HepG2 (cell line): ENCODE measurements at regions not wholly inside any gene's neighbourhood (a gene's known extent, or its start where the extent isn't known, plus 50 kb on each side); places are given as distances from the start of the nearest gene placed in this dataset.

Experiments
- ATAC-seq: fragments of 200-7000 bp; cut with Tn5 transposase; 3 replicates; pipeline ENCODE4 v1.9.1; 2020; ENCODE audit warnings: mild to moderate bottlenecking, moderate library complexity
- BruUV-seq: library from RNA; stranded (reverse); fragments of 400-500 nt; replicated peaks from 2 replicates; lab custom pipeline; 2021; lab: Mats Ljungman, UMichigan
- CTCF ChIA-PET: fragments of 300-600 bp; formaldehyde crosslinking; extraction: SDS; loops from one replicate; lab custom pipeline; 2021; ENCODE audit warnings: low total read pairs, inconsistent platforms, low intra/inter-chr PET ratio; lab: Yijun Ruan, JAX
- POLR2A ChIA-PET: fragments of 350-600 bp; sonication (Branson Sonifier 250); formaldehyde crosslinking; loops from one replicate; lab custom pipeline; 2020; ENCODE audit warnings: antibody characterized with exemption, inconsistent platforms; lab: Yijun Ruan, JAX
- DNase-seq: peaks from one replicate; pipeline ENCODE4 v3.0.0-alpha.2; 2015; ENCODE audit warnings: low spot score
- FAIRE-seq: peaks from 3 replicates; lab custom pipeline; 2011; peaks lifted over from hg19 to GRCh38; lab: Jason Lieb, UNC
- H2AFZ ChIP-seq: one replicate; pipeline ENCODE4 v1.6.1; 2011; ENCODE audit warnings: low read length, inconsistent platforms
- H3K27ac ChIP-seq: fragments of 300-600 bp; 3 replicates; pipeline ENCODE4 v1.8.0; 2011; ENCODE audit warnings: mixed run types, mild to moderate bottlenecking, mixed read lengths, low read length, inconsistent platforms; ENCODE audit not compliant: insufficient read depth; ENCODE audit errors: extremely low read length
- H3K27me3 ChIP-seq, 2 experiments: fragments of 200-600 bp in 1 of 2; 2 replicates in 1 of 2; 3 replicates in 1 of 2; pipeline versions ENCODE4 v1.6.0 to v1.8.0; 2011; ENCODE audit warnings: low read length in 2 of 2, mild to moderate bottlenecking in 2 of 2, moderate library complexity in 2 of 2, inconsistent platforms in 1 of 2; ENCODE audit not compliant: insufficient read depth in 2 of 2, control insufficient read depth in 1 of 2
- H3K36me3 ChIP-seq, 2 experiments: fragments of 200-600 bp in 1 of 2; replicated peaks in 1 of 2; 2 replicates in 1 of 2; 3 replicates in 1 of 2; pipeline versions ENCODE4 v1.5.1 to v1.8.0; 2011; ENCODE audit warnings: low read length in 2 of 2, inconsistent platforms in 1 of 2; ENCODE audit not compliant: insufficient read depth in 2 of 2, control insufficient read depth in 1 of 2
- H3K4me1 ChIP-seq: 2 replicates; pipeline ENCODE4 v1.5.1; 2012; ENCODE audit warnings: low read length, inconsistent platforms; ENCODE audit not compliant: insufficient read depth
- H3K4me2 ChIP-seq: 2 replicates; pipeline ENCODE4 v1.6.0; 2011; ENCODE audit warnings: low read depth, low read length, inconsistent platforms
- H3K4me3 ChIP-seq, 3 experiments: fragments of 200-600 bp in 1 of 3; sonication (generic), shearing (Covaris generic) in 1 of 3; replicated peaks in 1 of 3; 2 replicates each; pipeline ENCODE4 v1.5.1; 2011 to 2016; ENCODE audit warnings: low read length in 3 of 3, inconsistent platforms in 2 of 3, low read depth in 2 of 3, mild to moderate bottlenecking in 2 of 3, control low read depth in 1 of 3, mixed read lengths in 1 of 3; ENCODE audit not compliant: insufficient read depth in 1 of 3
- H3K79me2 ChIP-seq: one replicate; pipeline ENCODE4 v1.6.1; 2011; ENCODE audit warnings: low read length, inconsistent platforms; ENCODE audit not compliant: insufficient read depth
- H3K9ac ChIP-seq: 2 replicates; pipeline ENCODE4 v1.6.0; 2011; ENCODE audit warnings: mild to moderate bottlenecking, low read depth, low read length, inconsistent platforms; ENCODE audit not compliant: insufficient read depth
- H3K9me3 ChIP-seq: 2 replicates; pipeline ENCODE4 v1.5.1; 2012; ENCODE audit warnings: mild to moderate bottlenecking, low read length
- H4K20me1 ChIP-seq: 2 replicates; pipeline ENCODE4 v1.6.0; 2011; ENCODE audit warnings: inconsistent platforms, mild to moderate bottlenecking, low read length, moderate library complexity; ENCODE audit not compliant: insufficient read depth
- AKNA ChIP-seq: sonication (generic); formaldehyde crosslinking; IDR thresholded peaks from 2 replicates; pipeline ENCODE4 v1.4.0; 2020; ENCODE audit warnings: missing genetic modification reagents, borderline replicate concordance
- CHD2 ChIP-seq: IDR thresholded peaks from 2 replicates; pipeline ENCODE4 v1.6.1; 2011; ENCODE audit warnings: low read depth, low read length, improper control_type of control experiment
- FOXK2 ChIP-seq: fragments of 450-650 bp; IDR thresholded peaks from 2 replicates; pipeline ENCODE4 v1.6.1; 2016
- HES4 ChIP-seq: sonication (generic); formaldehyde crosslinking; IDR thresholded peaks from 2 replicates; pipeline ENCODE4 v1.9.0; 2021; ENCODE audit warnings: mild to moderate bottlenecking, missing genetic modification reagents, borderline replicate concordance
- JUND ChIP-seq: sonication (generic); formaldehyde crosslinking; IDR thresholded peaks from 2 replicates; pipeline ENCODE4 v1.8.0; 2022; ENCODE audit warnings: mild to moderate bottlenecking, missing genetic modification reagents
- MTA1 ChIP-seq: sonication (generic); formaldehyde crosslinking; IDR thresholded peaks from 2 replicates; pipeline ENCODE4 v1.4.0; 2020; ENCODE audit warnings: missing genetic modification reagents, mild to moderate bottlenecking, borderline replicate concordance
- NFATC3 ChIP-seq: sonication (generic); formaldehyde crosslinking; IDR thresholded peaks from 2 replicates; pipeline ENCODE4 v1.5.1; 2020; ENCODE audit warnings: mild to moderate bottlenecking, missing genetic modification reagents
- RAD21 ChIP-seq: fragments of 450-650 bp; formaldehyde crosslinking; IDR thresholded peaks from 2 replicates; pipeline ENCODE4 v1.5.0; 2020; ENCODE audit warnings: mild to moderate bottlenecking
- SMYD3 ChIP-seq: sonication (generic); formaldehyde crosslinking; IDR thresholded peaks from 2 replicates; pipeline ENCODE4 v1.8.1; 2023; ENCODE audit warnings: mild to moderate bottlenecking, missing genetic modification reagents
- SSRP1 ChIP-seq: IDR thresholded peaks from 2 replicates; pipeline ENCODE4 v1.6.1; 2016; ENCODE audit warnings: control low read depth
- TFDP2 ChIP-seq: sonication (generic); formaldehyde crosslinking; IDR thresholded peaks from 2 replicates; pipeline ENCODE4 v1.4.0; 2020; ENCODE audit warnings: missing genetic modification reagents
- U2AF2 ChIP-seq: fragments of 200-400 bp; formaldehyde crosslinking; IDR thresholded peaks from 2 replicates; pipeline ENCODE4 v1.6.1; 2017; ENCODE audit warnings: low read depth, mild to moderate bottlenecking, low read length
- ZNF674 ChIP-seq: sonication (generic); formaldehyde crosslinking; IDR thresholded peaks from 2 replicates; pipeline ENCODE4 v1.5.0; 2020; ENCODE audit warnings: low read depth, mild to moderate bottlenecking, missing genetic modification reagents
- ZNF737 ChIP-seq: sonication (generic); formaldehyde crosslinking; IDR thresholded peaks from 2 replicates; pipeline ENCODE4 v1.5.0; 2020; ENCODE audit warnings: missing genetic modification reagents, mild to moderate bottlenecking, borderline replicate concordance
- WGBS: methylation state at CpG from one replicate; pipeline ENCODE4 v1.1.6; 2017; ENCODE audit warnings: low lambda C conversion rate; 5-methylcytosine and 5-hydroxymethylcytosine counted together
- in situ Hi-C: cut with HindIII; loops from 2 replicates; pipeline ENCODE4 v1.10.0; 2017; ENCODE audit warnings: low pct_unique_long_range_greater_than_20kb; ENCODE audit not compliant: extremely low pct_ligation_motif_present
- intact Hi-C: fragments of 100-400 bp; cut with micrococcal nuclease; formaldehyde crosslinking; loops from one replicate; pipeline ENCODE4 v1.10.0; 2022; ENCODE audit not compliant: unreplicated experiment

GRCh38 chr1:244314921-244315559, 136.7 kb downstream of the ADSS2 start:
- BruUV-seq: no TSS peak
- CTCF ChIA-PET: no interaction called here
- POLR2A ChIA-PET: no interaction called here

GRCh38 chr1:244315996-244316395, 135.7 kb downstream of the ADSS2 start:
- Histone ChIP-seq H3K4me1 (no peaks in the 10 kb centered on the region), H3K4me3 (no peak overlapping the region), H3K9me3 (no peaks in the 10 kb centered on the region), H3K79me2 (no peaks in the 10 kb centered on the region), H4K20me1 (no peaks in the 10 kb centered on the region), H3K9ac (no peak overlapping the region), H3K36me3 (no peaks in the 10 kb centered on the region), H2AFZ (no peak overlapping the region), H3K4me2 (no peak overlapping the region), H3K27ac (no peak overlapping the region), H3K27me3 (peaks cover 0 to 11% of the 10 kb centered on the region in 2 experiments; a peak in 2 of 5 replicates)
- ChIA-PET CTCF (no interaction called here), POLR2A (no interaction called here)
- no TSS peak for BruUV-seq
- no peak for DNase-seq
- ATAC-seq: no peak
- in situ Hi-C loops (no loop called here), intact Hi-C loops (no loop called here)
- WGBS: 28% methylated on average over 4 of the region's 4 CpGs
- FAIRE-seq: no peak
- no peak for TF ChIP-seq RAD21 (CRISPR knock-in tag)
- TF ChIP-seq AKNA: no peak
- no peak for TF ChIP-seq FOXK2
- no peak for TF ChIP-seq ZNF737

More at GRCh38 chr1:244314921-244315559, 136.7 kb downstream of the ADSS2 start:
- Histone ChIP-seq H3K4me3 (no peak overlapping the region), H3K4me1 (no peaks in the 10 kb centered on the region), H4K20me1 (no peaks in the 10 kb centered on the region), H3K79me2 (no peaks in the 10 kb centered on the region), H3K36me3 (no peaks in the 10 kb centered on the region), H3K27me3 (peaks cover 0 to 11% of the 10 kb centered on the region in 2 experiments; a peak in 2 of 5 replicates), H2AFZ (no peak overlapping the region), H3K27ac (no peak overlapping the region), H3K9me3 (no peaks in the 10 kb centered on the region), H3K4me2 (no peak overlapping the region), H3K9ac (no peak overlapping the region)
- in situ Hi-C loops: no loop called here
- FAIRE-seq (no peak), ATAC-seq (no peak), DNase-seq (no peak)
- WGBS: 20% methylated on average over 8 of the region's 8 CpGs
- no peak for TF ChIP-seq U2AF2
- no peak for TF ChIP-seq JUND (CRISPR knock-in tag)
- no peak for TF ChIP-seq CHD2
- no peak for TF ChIP-seq SMYD3 (CRISPR knock-in tag)
- TF ChIP-seq MTA1 (CRISPR knock-in tag): no peak
- no peak for TF ChIP-seq TFDP2 (CRISPR knock-in tag)
- no peak for TF ChIP-seq SSRP1 (CRISPR knock-in tag)
- TF ChIP-seq ZNF674 (CRISPR knock-in tag): no peak
- no peak for TF ChIP-seq HES4
- no peak for TF ChIP-seq NFATC3 (CRISPR knock-in tag)
- intact Hi-C loops: no loop called here
